GOT3 (cell line): ENCODE measurements at regions not wholly inside any gene's neighbourhood (a gene's known extent, or its start where the extent isn't known, plus 50 kb on each side); places are given as distances from the start of the nearest gene placed in this dataset.
"Not testable (repeated sequence)": the region's sequence is repeated elsewhere in the genome, so short reads cannot be mapped to it uniquely, and the experiment has no call there.

Experiments
- DNase-seq: peaks from one replicate; lab custom pipeline; 2025; ENCODE audit warnings: mixed read lengths; lab: John Stamatoyannopoulos, UW

- DNase-seq: no peak
Observed at GRCh38 chr6:14995966-14996602, 249.8 kb upstream of the JARID2 start.

- no peak for DNase-seq
Observed at GRCh38 chr6:14996892-14997291, 249.0 kb upstream of the JARID2 start.

DNA sequence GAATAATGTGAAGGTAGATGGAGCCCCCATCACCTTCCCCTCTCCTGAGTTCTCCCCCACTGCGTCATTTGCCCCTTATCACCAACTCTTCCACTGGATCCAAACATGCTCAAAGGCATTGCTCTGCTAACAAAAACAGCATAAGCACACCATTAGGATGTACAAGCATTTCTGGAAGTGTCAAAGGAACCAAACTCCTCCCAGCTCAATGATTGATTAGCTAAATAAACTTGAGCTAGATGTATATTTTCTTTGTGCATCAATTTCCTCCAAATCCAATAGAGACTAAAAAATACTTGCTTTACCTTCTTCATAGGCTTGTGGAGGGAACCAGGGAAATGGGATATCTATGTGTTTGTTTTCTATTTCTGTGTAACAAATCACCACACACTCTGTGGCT lies 248.4 kb upstream of the JARID2 start:
- no peak for DNase-seq

DNA sequence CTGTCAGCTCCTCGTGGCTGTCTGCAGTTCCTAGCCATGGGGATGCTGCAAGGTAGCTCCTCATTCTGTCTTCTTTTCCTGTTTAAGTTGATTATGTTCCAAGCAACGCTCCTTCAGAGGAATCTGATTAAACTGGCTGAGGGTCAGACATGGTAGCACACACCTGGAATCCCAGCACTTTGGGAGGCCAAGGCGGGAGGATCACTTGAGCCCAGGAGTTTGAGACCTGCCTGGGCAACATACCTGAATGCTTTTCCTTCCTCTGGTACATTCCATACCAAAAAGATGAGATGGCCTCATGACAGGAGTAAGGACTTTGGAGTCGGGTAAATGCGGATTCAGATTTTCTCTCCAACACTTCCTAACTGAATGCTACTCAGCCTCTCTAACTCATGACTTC lies 246.8 kb upstream of the JARID2 start:
- no peak for DNase-seq

- no peak for DNase-seq
Observed at GRCh38 chr6:15001326-15001910, 244.5 kb upstream of the JARID2 start.

- no peak for DNase-seq
Observed at GRCh38 chr6:15008269-15008668, 237.6 kb upstream of the JARID2 start.

DNA sequence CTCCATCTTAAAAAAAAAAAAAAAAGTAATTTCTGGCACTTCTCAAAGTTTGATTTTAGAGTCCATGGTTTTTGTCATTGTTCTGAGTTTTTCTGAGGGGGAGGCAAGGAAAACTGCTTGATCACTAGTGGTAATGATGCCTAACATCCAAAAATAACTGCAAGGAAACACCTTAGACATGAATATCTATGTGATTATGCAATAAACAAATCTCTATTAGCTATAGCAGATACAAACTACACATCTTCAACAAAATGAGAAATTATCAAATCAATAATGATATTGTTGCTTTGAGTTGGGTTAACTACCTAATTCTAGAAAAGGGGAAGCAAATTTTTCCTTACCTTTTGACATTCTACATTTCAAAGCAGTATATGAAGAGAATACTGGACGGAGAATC lies 230.9 kb upstream of the JARID2 start:
- no peak for DNase-seq

- no peak for DNase-seq
Observed at GRCh38 chr6:15016813-15017212, 229.1 kb upstream of the JARID2 start.

DNA sequence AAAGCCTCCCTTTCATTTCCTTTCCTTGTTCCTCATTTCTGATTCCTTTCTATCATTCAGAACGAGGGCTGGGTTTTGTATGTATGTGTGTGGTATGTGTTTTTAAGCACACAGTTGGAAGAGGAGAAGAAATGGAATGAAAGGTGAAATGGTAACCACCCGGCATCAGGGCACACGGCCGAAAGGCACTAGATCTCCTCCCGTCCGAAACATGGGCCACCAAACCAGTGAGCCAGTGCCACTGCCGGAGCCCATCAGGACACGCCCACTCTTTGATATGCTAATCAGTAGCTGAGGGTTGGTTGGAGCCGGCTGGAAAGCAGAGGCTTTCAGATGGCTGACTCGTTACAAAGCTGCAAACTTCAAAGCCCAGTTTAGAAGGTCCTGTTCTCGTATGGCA lies 228.6 kb upstream of the JARID2 start:
- no peak for DNase-seq

DNA sequence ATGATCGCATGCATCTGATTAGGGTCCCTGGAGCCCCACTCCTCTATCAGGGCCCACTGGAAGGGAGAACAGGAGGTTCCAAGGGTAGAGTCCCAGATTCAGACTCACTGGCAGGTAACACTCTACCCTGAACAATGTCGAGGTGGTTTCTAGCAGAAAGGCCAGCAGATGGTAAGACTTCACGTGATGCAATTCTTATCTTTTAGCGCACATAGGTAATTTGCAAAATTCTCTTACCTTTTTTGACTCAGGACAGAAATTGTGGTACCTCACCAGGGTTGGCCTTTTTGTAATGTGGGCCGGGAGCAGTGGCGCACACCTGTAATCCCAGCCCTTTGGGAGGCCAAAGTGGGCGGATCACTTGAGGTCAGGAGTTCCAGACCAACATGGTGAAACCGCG lies 228.1 kb upstream of the JARID2 start:
- DNase-seq: no peak

- no peak for DNase-seq
Observed at GRCh38 chr6:15020119-15020770, 225.6 kb upstream of the JARID2 start.

DNA sequence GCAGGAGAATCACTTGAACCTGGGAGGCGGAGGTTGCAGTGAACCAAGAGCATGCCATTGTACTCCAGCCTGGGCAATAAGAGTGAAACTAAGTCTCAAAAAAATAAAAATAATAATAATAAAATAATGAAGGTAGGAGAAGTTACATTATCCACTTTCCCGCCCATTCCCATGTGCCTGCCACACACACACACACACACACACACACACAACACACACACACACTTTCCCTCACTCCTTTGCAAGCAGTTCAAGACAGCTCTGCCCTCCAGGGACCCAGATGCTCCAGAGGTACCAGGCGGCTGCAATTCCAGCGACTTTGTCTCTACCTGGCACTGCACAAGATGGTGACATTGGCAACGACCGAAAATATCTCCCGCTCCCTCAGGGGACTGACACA lies 224.8 kb upstream of the JARID2 start:
- no peak for DNase-seq

- not testable (repeated sequence) for DNase-seq
Observed at GRCh38 chr6:15023018-15023417, 222.9 kb upstream of the JARID2 start.

GRCh38 chr6:15023448-15023847 lies 222.4 kb upstream of the JARID2 start:
- no peak for DNase-seq

- no peak for DNase-seq
Observed at GRCh38 chr6:15025446-15025845, 220.4 kb upstream of the JARID2 start.

DNA sequence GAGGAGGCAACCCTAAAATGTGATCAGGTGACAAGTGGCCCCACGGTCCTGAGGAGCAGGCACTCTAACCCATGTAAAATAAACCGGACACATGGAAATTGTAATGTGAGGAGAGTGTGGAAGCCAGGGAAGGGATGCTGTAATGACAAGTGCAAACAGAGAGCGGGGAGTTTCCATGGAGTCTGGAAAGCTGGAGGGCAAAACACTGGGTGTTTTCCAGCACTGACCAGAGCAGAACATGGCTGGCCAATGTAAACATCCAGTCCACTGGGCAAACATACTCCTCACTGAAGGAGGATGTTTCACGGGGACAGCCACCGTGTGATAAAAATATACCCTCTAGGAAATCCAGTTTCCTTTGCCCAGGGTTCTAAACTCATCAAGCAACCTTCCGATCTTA lies 219.0 kb upstream of the JARID2 start:
- DNase-seq: no peak

- no peak for DNase-seq
Observed at GRCh38 chr6:15027472-15027871, 218.4 kb upstream of the JARID2 start.

- DNase-seq: no peak
Observed at GRCh38 chr6:15032015-15032414, 213.9 kb upstream of the JARID2 start.

GRCh38 chr6:15033850-15034203 lies 212.0 kb upstream of the JARID2 start:
- no peak for DNase-seq

GRCh38 chr6:15036690-15037245 lies 209.1 kb upstream of the JARID2 start:
- no peak for DNase-seq

GRCh38 chr6:15037253-15037652 lies 208.6 kb upstream of the JARID2 start:
- DNase-seq: no peak

DNA sequence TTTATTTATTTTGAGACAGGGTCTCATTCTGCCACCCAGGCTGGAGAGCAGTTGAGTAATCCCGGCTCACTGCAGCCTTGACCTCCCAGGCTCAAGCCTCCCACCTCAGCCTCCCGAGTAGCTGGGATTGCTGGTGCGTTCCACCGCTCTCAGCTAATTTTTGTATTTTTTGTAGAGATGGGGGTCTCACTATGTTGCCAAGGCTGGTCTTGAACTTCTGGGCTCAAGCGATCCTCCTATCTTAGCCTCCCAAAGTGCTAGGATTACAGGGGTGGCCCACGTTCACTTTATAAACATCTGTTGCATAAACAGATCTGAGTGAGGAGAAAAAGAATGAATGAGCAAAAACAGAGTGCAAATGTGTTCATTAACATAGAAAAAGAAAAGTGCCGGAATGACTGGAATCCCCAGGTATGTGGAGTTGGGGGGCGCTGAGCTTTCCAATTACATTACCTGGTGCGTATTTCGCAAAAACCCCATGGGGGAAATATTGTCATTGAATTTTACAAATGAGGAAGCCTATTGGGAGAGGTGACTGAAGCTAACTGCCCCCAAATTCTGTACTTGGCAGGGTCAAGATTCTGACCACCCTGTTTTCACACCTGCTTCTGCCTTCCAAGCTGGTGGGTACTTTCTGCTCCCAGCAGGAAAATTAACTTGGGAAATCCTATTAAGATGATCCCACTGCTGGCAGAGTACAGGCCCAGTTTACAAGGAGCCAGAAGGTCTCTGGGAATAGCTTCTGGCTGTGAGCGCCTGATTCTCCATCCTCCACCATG lies 207.7 kb upstream of the JARID2 start:
- no peak for DNase-seq

GRCh38 chr6:15039136-15039535 lies 206.7 kb upstream of the JARID2 start:
- DNase-seq: no peak
